ENCODE measurements at regions not wholly inside any gene's neighbourhood (a gene's known extent, or its start where the extent isn't known, plus 50 kb on each side); places are given as distances from the start of the nearest gene placed in this dataset.

- intact Hi-C loops (cut with micrococcal nuclease), result no loop called here
- H3K36me3 ChIP-seq (ENCODE audit: insufficient read depth, low read length), result no peaks in the 10 kb centered on the region
- ChIA-PET CTCF (ENCODE audit: partially characterized antibody) (no interaction called here), POLR2A (ENCODE audit: partially characterized antibody) (no interaction called here)
- DNase-seq, result no peak
- H3K9me3 ChIP-seq (ENCODE audit: control insufficient read depth in 1 of 2, low read length in 2 of 2), result no peaks in the 10 kb centered on the region
- H3K4me3 ChIP-seq (ENCODE audit: low read length in 2 of 2), result no peak overlapping the region
- H3K27ac Mint-ChIP-seq, result no peak overlapping the region
- no peaks in the 10 kb centered on the region for H3K4me1 ChIP-seq (ENCODE audit: insufficient read depth, low read length)
- no peak overlapping the region for H3K4me3 Mint-ChIP-seq
- H3K4me1 Mint-ChIP-seq, result no peaks in the 10 kb centered on the region
- peaks cover 0 to 17% (median 5%) of the 10 kb centered on the region in 8 donors for H3K9me3 Mint-ChIP-seq
- peaks cover 0 to 5% of the 10 kb centered on the region in 2 donors for H3K36me3 Mint-ChIP-seq
- no peak overlapping the region for H3K27ac ChIP-seq (ENCODE audit: low read depth, low read length)
- H3K27me3 Mint-ChIP-seq, result peaks cover 17 to 18% of the 10 kb centered on the region in 2 donors
- no peaks in the 10 kb centered on the region for H3K27me3 ChIP-seq (ENCODE audit: insufficient read depth, low read length)
Observed at GRCh38 chr16:48814994-48815393, 205.0 kb upstream of the N4BP1 start.

GRCh38 chr16:48813485-48813884 is 203.5 kb upstream of the N4BP1 start:
- H3K9me3 Mint-ChIP-seq, result peaks cover 0 to 17% (median 5%) of the 10 kb centered on the region in 8 donors
- H3K27ac Mint-ChIP-seq, result no peak overlapping the region
- intact Hi-C loops (cut with micrococcal nuclease), result no loop called here
- H3K4me1 Mint-ChIP-seq, result no peaks in the 10 kb centered on the region
- POLR2A ChIA-PET (ENCODE audit: partially characterized antibody), result no interaction called here
- CTCF ChIA-PET (ENCODE audit: partially characterized antibody), result no interaction called here
- H3K4me3 Mint-ChIP-seq, result no peak overlapping the region
- Histone ChIP-seq H3K27ac (ENCODE audit: low read depth, low read length) (no peak overlapping the region), H3K27me3 (ENCODE audit: insufficient read depth, low read length) (no peaks in the 10 kb centered on the region), H3K4me1 (ENCODE audit: insufficient read depth, low read length) (no peaks in the 10 kb centered on the region), H3K4me3 (ENCODE audit: low read length in 2 of 2) (no peak overlapping the region), H3K9me3 (ENCODE audit: control insufficient read depth in 1 of 2, low read length in 2 of 2) (no peaks in the 10 kb centered on the region), H3K36me3 (ENCODE audit: insufficient read depth, low read length) (no peaks in the 10 kb centered on the region)
- peaks cover 0 to 5% of the 10 kb centered on the region in 2 donors for H3K36me3 Mint-ChIP-seq
- no peak for DNase-seq
- H3K27me3 Mint-ChIP-seq, result peaks cover 20 to 22% of the 10 kb centered on the region in 2 donors

- H3K9me3 ChIP-seq (ENCODE audit: control insufficient read depth in 1 of 2, low read length in 2 of 2), result no peaks in the 10 kb centered on the region
Observed at GRCh38 chr16:48812856-48813255, 202.9 kb upstream of the N4BP1 start.

GRCh38 chr16:48811478-48811877 is 201.5 kb upstream of the N4BP1 start:
- ChIA-PET POLR2A (ENCODE audit: partially characterized antibody) (no interaction called here), CTCF (ENCODE audit: partially characterized antibody) (no interaction called here)
- DNase-seq, result no peak
- Histone ChIP-seq H3K4me1 (ENCODE audit: insufficient read depth, low read length) (no peaks in the 10 kb centered on the region), H3K9me3 (ENCODE audit: control insufficient read depth in 1 of 2, low read length in 2 of 2) (no peaks in the 10 kb centered on the region), H3K27me3 (ENCODE audit: insufficient read depth, low read length) (no peaks in the 10 kb centered on the region), H3K27ac (ENCODE audit: low read depth, low read length) (no peak overlapping the region), H3K36me3 (ENCODE audit: insufficient read depth, low read length) (no peaks in the 10 kb centered on the region), H3K4me3 (ENCODE audit: low read length in 2 of 2) (no peak overlapping the region)
- peaks cover 0 to 17% (median 5%) of the 10 kb centered on the region in 8 donors for H3K9me3 Mint-ChIP-seq
- H3K36me3 Mint-ChIP-seq, result peaks cover 0 to 5% of the 10 kb centered on the region in 2 donors
- intact Hi-C loops (cut with micrococcal nuclease), result no loop called here
- H3K27ac Mint-ChIP-seq, result no peak overlapping the region
- no peak overlapping the region for H3K4me3 Mint-ChIP-seq
- H3K4me1 Mint-ChIP-seq, result no peaks in the 10 kb centered on the region
- peaks cover 20 to 22% of the 10 kb centered on the region in 2 donors for H3K27me3 Mint-ChIP-seq

More at GRCh38 chr16:48812856-48813255, 202.9 kb upstream of the N4BP1 start:
- H3K27me3 Mint-ChIP-seq, result peaks cover 20 to 22% of the 10 kb centered on the region in 2 donors
- H3K4me3 ChIP-seq (ENCODE audit: low read length in 2 of 2), result no peak overlapping the region
- no peaks in the 10 kb centered on the region for H3K4me1 ChIP-seq (ENCODE audit: insufficient read depth, low read length)
- no peaks in the 10 kb centered on the region for H3K27me3 ChIP-seq (ENCODE audit: insufficient read depth, low read length)
- no peaks in the 10 kb centered on the region for H3K36me3 ChIP-seq (ENCODE audit: insufficient read depth, low read length)
- no peak overlapping the region for H3K27ac ChIP-seq (ENCODE audit: low read depth, low read length)
- H3K27ac Mint-ChIP-seq, result no peak overlapping the region
- peaks cover 0 to 17% (median 5%) of the 10 kb centered on the region in 8 donors for H3K9me3 Mint-ChIP-seq
- POLR2A ChIA-PET (ENCODE audit: partially characterized antibody), result no interaction called here
- no peak for DNase-seq
- no peak overlapping the region for H3K4me3 Mint-ChIP-seq
- intact Hi-C loops (cut with micrococcal nuclease), result no loop called here
- CTCF ChIA-PET (ENCODE audit: partially characterized antibody), result no interaction called here
- H3K4me1 Mint-ChIP-seq, result no peaks in the 10 kb centered on the region
- H3K36me3 Mint-ChIP-seq, result peaks cover 0 to 5% of the 10 kb centered on the region in 2 donors

GRCh38 chr16:48810803-48811453 is 200.9 kb upstream of the N4BP1 start:
- no peaks in the 10 kb centered on the region for H3K4me1 Mint-ChIP-seq
- no peaks in the 10 kb centered on the region for H3K4me1 ChIP-seq (ENCODE audit: insufficient read depth, low read length)
- H3K36me3 Mint-ChIP-seq, result peaks cover 0 to 5% of the 10 kb centered on the region in 2 donors
- H3K27me3 ChIP-seq (ENCODE audit: insufficient read depth, low read length), result no peaks in the 10 kb centered on the region
- no peaks in the 10 kb centered on the region for H3K36me3 ChIP-seq (ENCODE audit: insufficient read depth, low read length)
- H3K4me3 Mint-ChIP-seq, result no peak overlapping the region
- H3K27ac ChIP-seq (ENCODE audit: low read depth, low read length), result no peak overlapping the region
- no peak overlapping the region for H3K27ac Mint-ChIP-seq
- ChIA-PET POLR2A (ENCODE audit: partially characterized antibody) (no interaction called here), CTCF (ENCODE audit: partially characterized antibody) (no interaction called here)
- no peak for DNase-seq
- no peak overlapping the region for H3K4me3 ChIP-seq (ENCODE audit: low read length in 2 of 2)
- H3K9me3 Mint-ChIP-seq, result peaks cover 0 to 17% (median 5%) of the 10 kb centered on the region in 8 donors
- no peaks in the 10 kb centered on the region for H3K9me3 ChIP-seq (ENCODE audit: control insufficient read depth in 1 of 2, low read length in 2 of 2)
- intact Hi-C loops (cut with micrococcal nuclease), result no loop called here
- peaks cover 20 to 22% of the 10 kb centered on the region in 2 donors for H3K27me3 Mint-ChIP-seq

GRCh38 chr16:48810436-48810802 is 200.4 kb upstream of the N4BP1 start:
- Histone ChIP-seq H3K36me3 (ENCODE audit: insufficient read depth, low read length) (no peaks in the 10 kb centered on the region), H3K4me3 (ENCODE audit: low read length in 2 of 2) (no peak overlapping the region), H3K9me3 (ENCODE audit: control insufficient read depth in 1 of 2, low read length in 2 of 2) (no peaks in the 10 kb centered on the region), H3K27ac (ENCODE audit: low read depth, low read length) (no peak overlapping the region), H3K4me1 (ENCODE audit: insufficient read depth, low read length) (no peaks in the 10 kb centered on the region), H3K27me3 (ENCODE audit: insufficient read depth, low read length) (no peaks in the 10 kb centered on the region)
- Mint-ChIP-seq H3K27me3 (peaks cover 20 to 22% of the 10 kb centered on the region in 2 donors), H3K4me3 (no peak overlapping the region), H3K4me1 (no peaks in the 10 kb centered on the region), H3K27ac (no peak overlapping the region), H3K9me3 (peaks cover 0 to 19% (median 6%) of the 10 kb centered on the region in 8 donors), H3K36me3 (peaks cover 0 to 5% of the 10 kb centered on the region in 2 donors)
- CTCF ChIA-PET (ENCODE audit: partially characterized antibody), result no interaction called here
- intact Hi-C loops (cut with micrococcal nuclease), result no loop called here
- POLR2A ChIA-PET (ENCODE audit: partially characterized antibody), result no interaction called here
- DNase-seq, result no peak

GRCh38 chr16:48790151-48790550 is 180.2 kb upstream of the N4BP1 start:
- Mint-ChIP-seq H3K4me3 (no peak overlapping the region), H3K27ac (no peak overlapping the region), H3K9me3 (peaks cover 0 to 9% (median 4%) of the 10 kb centered on the region in 8 donors), H3K27me3 (peaks cover 2 to 5% of the 10 kb centered on the region in 2 donors), H3K36me3 (no peaks in the 10 kb centered on the region), H3K4me1 (no peaks in the 10 kb centered on the region)
- Histone ChIP-seq H3K27ac (ENCODE audit: low read depth, low read length) (no peak overlapping the region), H3K4me1 (ENCODE audit: insufficient read depth, low read length) (no peaks in the 10 kb centered on the region), H3K9me3 (ENCODE audit: control insufficient read depth in 1 of 2, low read length in 2 of 2) (no peaks in the 10 kb centered on the region), H3K4me3 (ENCODE audit: low read length in 2 of 2) (no peak overlapping the region), H3K36me3 (ENCODE audit: insufficient read depth, low read length) (no peaks in the 10 kb centered on the region), H3K27me3 (ENCODE audit: insufficient read depth, low read length) (no peaks in the 10 kb centered on the region)
- intact Hi-C loops (cut with micrococcal nuclease), result no loop called here
- ChIA-PET CTCF (ENCODE audit: partially characterized antibody) (no interaction called here), POLR2A (ENCODE audit: partially characterized antibody) (no interaction called here)
- no peak for DNase-seq

All from CD4-positive, alpha-beta memory T cell (primary cell).